ENCODE measurements at regions not wholly inside any gene's neighbourhood (a gene's known extent, or its start where the extent isn't known, plus 50 kb on each side); places are given as distances from the start of the nearest gene placed in this dataset.

GRCh38 chr17:6196355-6196754 lies 126.2 kb downstream of the WSCD1 start:
- Histone ChIP-seq H3K9me3 (ENCODE audit: control insufficient read depth in 1 of 2, insufficient read depth in 1 of 2, low read length in 2 of 2) (no peaks in the 10 kb centered on the region), H3K27me3 (ENCODE audit: control insufficient read depth in 1 of 2, insufficient read depth in 2 of 2, low read length in 2 of 2) (peaks cover under 1 to 6% of the 10 kb centered on the region in 2 experiments), H3K36me3 (ENCODE audit: insufficient read depth, low read length) (no peaks in the 10 kb centered on the region), H3K4me1 (ENCODE audit: insufficient read depth, low read length) (no peaks in the 10 kb centered on the region), H3K4me3 (ENCODE audit: low read length) (no peak overlapping the region), H3K27ac (ENCODE audit: low read depth in 1 of 2, low read length in 2 of 2) (no peak overlapping the region)
- Mint-ChIP-seq H3K4me3 (no peak overlapping the region), H3K4me1 (ENCODE audit: low read depth) (no peaks in the 10 kb centered on the region), H3K27me3 (peaks cover 6% of the 10 kb centered on the region), H3K36me3 (ENCODE audit: low read depth) (no peaks in the 10 kb centered on the region), H3K27ac (no peak overlapping the region), H3K9me3 (peaks cover 6% of the 10 kb centered on the region)
- intact Hi-C loops (cut with DNase I, micrococcal nuclease), result no loop called here
- ChIA-PET CTCF (no interaction called here), POLR2A (no interaction called here)
- ATAC-seq (ENCODE audit: poor library complexity), result no peak
- no peak for DNase-seq
- TF ChIP-seq CTCF (IDR thresholded peaks at IDR 0.05), result no peak

- H3K27me3 ChIP-seq (ENCODE audit: control insufficient read depth in 1 of 2, insufficient read depth in 2 of 2, low read length in 2 of 2), result peaks cover 0 to 7% of the 10 kb centered on the region in 2 experiments
- H3K27ac ChIP-seq (ENCODE audit: low read depth in 1 of 2, low read length in 2 of 2), result no peak overlapping the region
- ATAC-seq (ENCODE audit: poor library complexity) (no peak), DNase-seq (no peak)
- Mint-ChIP-seq H3K4me1 (ENCODE audit: low read depth) (no peaks in the 10 kb centered on the region), H3K36me3 (ENCODE audit: low read depth) (no peaks in the 10 kb centered on the region), H3K4me3 (no peak overlapping the region), H3K27ac (no peak overlapping the region), H3K27me3 (peaks cover 6% of the 10 kb centered on the region), H3K9me3 (peaks cover 4% of the 10 kb centered on the region)
- no peak overlapping the region for H3K4me3 ChIP-seq (ENCODE audit: low read length)
- no peaks in the 10 kb centered on the region for H3K9me3 ChIP-seq (ENCODE audit: control insufficient read depth in 1 of 2, insufficient read depth in 1 of 2, low read length in 2 of 2)
- H3K4me1 ChIP-seq (ENCODE audit: insufficient read depth, low read length), result no peaks in the 10 kb centered on the region
- no peaks in the 10 kb centered on the region for H3K36me3 ChIP-seq (ENCODE audit: insufficient read depth, low read length)
- no peak for TF ChIP-seq CTCF (IDR thresholded peaks at IDR 0.05)
- CTCF ChIA-PET, result interaction anchor here (1.4 kb wide), 1 partner anchor 66 kb away, joined by 3 read pairs; no protein-coding TSS in a partner anchor
- POLR2A ChIA-PET, result no interaction called here
- intact Hi-C loops (cut with DNase I, micrococcal nuclease), result no loop called here
These were observed 124.9 kb downstream of the WSCD1 start for GRCh38 chr17:6195123-6195522.

- Mint-ChIP-seq H3K4me1 (ENCODE audit: low read depth) (no peaks in the 10 kb centered on the region), H3K4me3 (no peak overlapping the region), H3K27ac (no peak overlapping the region), H3K27me3 (peaks cover 11% of the 10 kb centered on the region), H3K9me3 (peaks cover 4% of the 10 kb centered on the region), H3K36me3 (ENCODE audit: low read depth) (no peaks in the 10 kb centered on the region)
- ChIA-PET POLR2A (no interaction called here), CTCF (no interaction called here)
- intact Hi-C loops (cut with DNase I, micrococcal nuclease), result no loop called here
- Histone ChIP-seq H3K27ac (ENCODE audit: low read depth in 1 of 2, low read length in 2 of 2) (no peak overlapping the region), H3K4me3 (ENCODE audit: low read length) (no peak overlapping the region), H3K36me3 (ENCODE audit: insufficient read depth, low read length) (no peaks in the 10 kb centered on the region), H3K4me1 (ENCODE audit: insufficient read depth, low read length) (no peaks in the 10 kb centered on the region), H3K27me3 (ENCODE audit: control insufficient read depth in 1 of 2, insufficient read depth in 2 of 2, low read length in 2 of 2) (peaks cover 0 to 5% of the 10 kb centered on the region in 2 experiments), H3K9me3 (ENCODE audit: control insufficient read depth in 1 of 2, insufficient read depth in 1 of 2, low read length in 2 of 2) (no peaks in the 10 kb centered on the region)
- TF ChIP-seq CTCF (IDR thresholded peaks at IDR 0.05), result no peak
- no peak for DNase-seq
- no peak for ATAC-seq (ENCODE audit: poor library complexity)
These were observed 121.5 kb downstream of the WSCD1 start for GRCh38 chr17:6191405-6192324.
